B cell (primary cell): ENCODE measurements at regions not wholly inside any gene's neighbourhood (a gene's known extent, or its start where the extent isn't known, plus 50 kb on each side); places are given as distances from the start of the nearest gene placed in this dataset.

Experiments
- ATAC-seq: fragments of 200-7000 bp; cut with Tn5 transposase; one replicate; pipeline ENCODE4 v1.10.0; 2021; ENCODE audit warnings: low read depth, mild to moderate bottlenecking, moderate number of reproducible peaks, moderate library complexity
- CTCF ChIA-PET: fragments of 350-600 bp; sonication (Branson Sonifier 250); formaldehyde crosslinking; loops from one replicate; lab custom pipeline; 2021; ENCODE audit warnings: antibody characterized with exemption, inconsistent platforms; lab: Charles Lee
- POLR2A ChIA-PET: fragments of 350-600 bp; sonication (Branson Sonifier 250); formaldehyde crosslinking; loops from one replicate; lab custom pipeline; 2021; ENCODE audit warnings: antibody characterized with exemption; lab: Charles Lee
- DNase-seq: peaks from one replicate; pipeline ENCODE4 v3.0.0; 2013
- H2AFZ ChIP-seq: 2 replicates; pipeline ENCODE4 v1.6.1; 2012; ENCODE audit warnings: mild to moderate bottlenecking, low read depth, low read length; ENCODE audit not compliant: insufficient read depth, poor library complexity, severe bottlenecking
- H3K27ac ChIP-seq, 2 donors: 1 replicate in 1 of 2; 2 replicates in 1 of 2; pipeline ENCODE4 v1.5.1; 2012 to 2013; ENCODE audit warnings: low read length in 2 of 2, mild to moderate bottlenecking in 2 of 2, moderate library complexity in 1 of 2
- H3K27me3 ChIP-seq, 4 experiments: fragments of 200-600 bp in 1 of 4; sonication (generic) in 1 of 4; replicated peaks in 1 of 4; 1 replicate in 2 of 4; 2 replicates in 2 of 4; pipeline versions ENCODE4 v1.6.1 to v1.7.0; 2013 to 2016; ENCODE audit warnings: low read length in 3 of 4, mild to moderate bottlenecking in 2 of 4, mixed read lengths in 1 of 4, moderate library complexity in 1 of 4; ENCODE audit not compliant: insufficient read depth in 4 of 4, control insufficient read depth in 3 of 4; ENCODE audit errors: control extremely low read depth in 1 of 4
- H3K36me3 ChIP-seq, 2 experiments: replicated peaks in 1 of 2; 1 replicate in 1 of 2; 2 replicates in 1 of 2; pipeline versions ENCODE4 v1.6.1 to v1.7.1; 2013; ENCODE audit warnings: low read length in 1 of 2; ENCODE audit not compliant: insufficient read depth in 2 of 2, control insufficient read depth in 1 of 2; ENCODE audit errors: control extremely low read depth in 1 of 2, extremely low read depth in 1 of 2
- H3K4me1 ChIP-seq, 2 donors: fragments of 200-600 bp in 1 of 2; sonication (generic) in 1 of 2; 1 replicate in 1 of 2; 2 replicates in 1 of 2; pipeline versions ENCODE4 v1.5.1 to v1.6.1; 2013 to 2017; ENCODE audit warnings: low read length in 2 of 2; ENCODE audit not compliant: control insufficient read depth in 2 of 2, insufficient read depth in 2 of 2
- H3K4me2 ChIP-seq: replicated peaks from 2 replicates; pipeline ENCODE3; 2012; ENCODE audit warnings: mild to moderate bottlenecking, low read depth, low read length; ENCODE audit not compliant: poor library complexity, severe bottlenecking
- H3K4me3 ChIP-seq, 5 experiments: fragments of 200-600 bp in 1 of 5; sonication (generic) in 1 of 5; 1 replicate in 3 of 5; 2 replicates in 2 of 5; pipeline versions ENCODE4 v1.5.1 to v1.7.0; 2011 to 2016; ENCODE audit warnings: low read length in 4 of 5, mild to moderate bottlenecking in 4 of 5, low read depth in 2 of 5, control low read depth in 1 of 5, moderate library complexity in 1 of 5; ENCODE audit not compliant: insufficient read depth in 1 of 5; ENCODE audit errors: control extremely low read depth in 1 of 5, extremely low read depth in 1 of 5
- H3K79me2 ChIP-seq: fragments of 200-600 bp; sonication (generic); one replicate; pipeline ENCODE4 v1.6.0; 2016; ENCODE audit warnings: low read length; ENCODE audit not compliant: control insufficient read depth, insufficient read depth
- H3K9ac ChIP-seq: fragments of 200-600 bp; sonication (generic); 2 replicates; pipeline ENCODE4 v1.6.1; 2017; ENCODE audit warnings: mild to moderate bottlenecking, low read length, moderate library complexity
- H3K9me3 ChIP-seq, 3 donors: one replicate each; pipeline versions ENCODE4 v1.6.1 to v1.7.1; 2013; ENCODE audit warnings: low read length in 2 of 3; ENCODE audit not compliant: control insufficient read depth in 2 of 3, insufficient read depth in 1 of 3; ENCODE audit errors: control extremely low read depth in 1 of 3
- H4K20me1 ChIP-seq: 2 replicates; pipeline ENCODE4 v1.6.0; 2012; ENCODE audit warnings: mild to moderate bottlenecking, low read length; ENCODE audit not compliant: insufficient read depth, control insufficient read depth, poor library complexity, severe bottlenecking
- H3K27ac Mint-ChIP-seq: one replicate; pipeline ENCODE4 v1.8.0; 2021; ENCODE audit warnings: mixed read lengths
- H3K27me3 Mint-ChIP-seq: one replicate; pipeline ENCODE4 v1.8.0; 2021; ENCODE audit warnings: mixed read lengths
- H3K4me1 Mint-ChIP-seq: one replicate; pipeline ENCODE4 v1.8.0; 2021; ENCODE audit warnings: mixed read lengths
- H3K4me3 Mint-ChIP-seq: one replicate; pipeline ENCODE4 v1.8.0; 2021; ENCODE audit warnings: mixed read lengths
- H3K9me3 Mint-ChIP-seq: one replicate; pipeline ENCODE4 v1.8.0; 2022; ENCODE audit warnings: mixed read lengths; ENCODE audit not compliant: insufficient read depth
- EZH2 ChIP-seq: IDR thresholded peaks from 2 replicates; pipeline ENCODE4 v1.6.1; 2012; ENCODE audit warnings: borderline replicate concordance, low read depth, mild to moderate bottlenecking, moderate library complexity, low read length; ENCODE audit not compliant: insufficient read depth, poor library complexity, severe bottlenecking
- WGBS: methylation state at CpG from one replicate; pipeline ENCODE4 v1.1.5; 2013; ENCODE audit warnings: missing lambda C conversion rate; ENCODE audit not compliant: insufficient coverage; 5-methylcytosine and 5-hydroxymethylcytosine counted together
- intact Hi-C: fragments of 100-400 bp; cut with micrococcal nuclease; formaldehyde crosslinking; loops from one replicate; pipeline ENCODE4 v1.10.0; 2022
- TF ChIP-seq, protein P1 (sequence below): fragments of 200-600 bp; IDR thresholded peaks from one replicate; pipeline ENCODE4 v1.8.0; 2022; ENCODE audit warnings: antibody characterized with exemption, mild to moderate bottlenecking

DNA sequence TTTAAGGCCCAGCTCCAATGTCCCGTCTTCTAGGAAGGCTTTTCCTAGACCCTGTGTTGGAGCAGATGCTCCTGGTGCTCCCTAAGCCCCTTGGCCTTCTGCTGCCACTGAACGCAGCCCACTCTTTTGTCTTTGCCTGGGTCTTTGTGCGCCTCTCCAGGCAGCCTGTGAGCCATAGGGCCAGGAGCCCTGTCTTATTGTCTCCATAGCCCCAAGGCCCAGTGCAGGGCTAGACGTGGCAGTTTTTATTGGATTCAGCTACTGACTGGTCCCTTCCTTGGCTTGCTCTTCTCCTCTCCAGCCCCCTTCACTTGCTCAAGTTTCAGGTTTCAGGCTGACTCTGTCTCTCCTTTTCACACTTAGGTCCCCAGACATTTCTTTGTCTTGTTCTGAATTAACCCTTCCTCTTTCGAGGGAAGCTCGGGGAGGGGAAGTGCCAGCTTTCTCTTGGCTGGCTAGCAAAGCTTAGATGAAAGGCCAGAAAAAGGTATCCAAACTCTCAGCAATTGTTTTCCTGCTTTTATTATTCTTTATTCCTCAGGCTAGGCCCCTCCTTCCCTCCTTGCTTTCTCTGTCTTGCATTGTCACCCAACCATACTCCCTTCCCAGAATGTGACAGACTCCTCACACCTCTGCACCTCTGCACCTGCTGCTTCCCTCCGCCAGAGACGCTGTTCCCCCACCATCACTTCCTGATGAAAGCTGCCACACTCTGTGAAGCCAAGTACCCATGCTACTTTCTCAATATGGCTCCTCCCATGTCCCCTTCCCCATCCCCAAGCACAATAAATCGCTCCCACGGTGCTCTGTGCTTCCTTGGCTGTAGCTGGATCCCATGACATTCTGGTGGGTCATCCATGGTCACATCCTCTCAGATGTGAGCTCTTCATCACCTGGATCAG is 101.6 kb upstream of the CPEB4 start:
- Histone ChIP-seq H3K36me3 (no peaks in the 10 kb centered on the region), H3K27ac (no peak overlapping the region), H3K27me3 (no peaks in the 10 kb centered on the region), H3K9ac (no peak overlapping the region), H3K4me3 (no peak overlapping the region), H4K20me1 (no peaks in the 10 kb centered on the region), H3K4me2 (peak overlapping the region; percentile 44), H3K9me3 (no peaks in the 10 kb centered on the region), H3K4me1 (peaks cover 36 to 52% of the 10 kb centered on the region in 2 donors), H3K79me2 (no peaks in the 10 kb centered on the region), H2AFZ (peak overlapping the region; percentile 27)
- 54% methylated on average over 10 of the region's 10 CpGs for WGBS
- POLR2A ChIA-PET: interaction anchor here (0.6 kb wide), 1 partner anchor 34 kb away, joined by 3 read pairs; no protein-coding TSS in a partner anchor
- peak overlapping the region; percentile 50 for H3K4me3 Mint-ChIP-seq
- intact Hi-C loops: loop anchor here (1.0 to 2.0 kb wide), 3 partner anchors 102 to 187 kb away; partner anchors contain the start of gene CPEB4
- peaks cover 57% of the 10 kb centered on the region for H3K4me1 Mint-ChIP-seq
- TF ChIP-seq, protein P1, sequence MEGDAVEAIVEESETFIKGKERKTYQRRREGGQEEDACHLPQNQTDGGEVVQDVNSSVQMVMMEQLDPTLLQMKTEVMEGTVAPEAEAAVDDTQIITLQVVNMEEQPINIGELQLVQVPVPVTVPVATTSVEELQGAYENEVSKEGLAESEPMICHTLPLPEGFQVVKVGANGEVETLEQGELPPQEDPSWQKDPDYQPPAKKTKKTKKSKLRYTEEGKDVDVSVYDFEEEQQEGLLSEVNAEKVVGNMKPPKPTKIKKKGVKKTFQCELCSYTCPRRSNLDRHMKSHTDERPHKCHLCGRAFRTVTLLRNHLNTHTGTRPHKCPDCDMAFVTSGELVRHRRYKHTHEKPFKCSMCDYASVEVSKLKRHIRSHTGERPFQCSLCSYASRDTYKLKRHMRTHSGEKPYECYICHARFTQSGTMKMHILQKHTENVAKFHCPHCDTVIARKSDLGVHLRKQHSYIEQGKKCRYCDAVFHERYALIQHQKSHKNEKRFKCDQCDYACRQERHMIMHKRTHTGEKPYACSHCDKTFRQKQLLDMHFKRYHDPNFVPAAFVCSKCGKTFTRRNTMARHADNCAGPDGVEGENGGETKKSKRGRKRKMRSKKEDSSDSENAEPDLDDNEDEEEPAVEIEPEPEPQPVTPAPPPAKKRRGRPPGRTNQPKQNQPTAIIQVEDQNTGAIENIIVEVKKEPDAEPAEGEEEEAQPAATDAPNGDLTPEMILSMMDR: peak; percentile 75
- no peak for TF ChIP-seq EZH2
- CTCF ChIA-PET: interaction anchor here (0.5 to 2.9 kb wide), 32 partner anchors 9 to 805 kb away, joined by 3 to 28 read pairs (median 4); partner anchors contain the start of genes BOD1 and CPEB4
- peak; percentile 44 for ATAC-seq
- H3K27ac Mint-ChIP-seq: peak overlapping the region; percentile 27
- H3K27me3 Mint-ChIP-seq: no peaks in the 10 kb centered on the region
- peak; percentile 54 for DNase-seq
- no peaks in the 10 kb centered on the region for H3K9me3 Mint-ChIP-seq
